WTC11 (cell line): ENCODE measurements at regions not wholly inside any gene's neighbourhood (a gene's known extent, or its start where the extent isn't known, plus 50 kb on each side); places are given as distances from the start of the nearest gene placed in this dataset.

ENCODE experiments used
- ATAC-seq: fragments of 200-7000 bp; cut with Tn5 transposase; 2 replicates; pipeline ENCODE4 v1.10.0; 2021; ENCODE audit warnings: mild to moderate bottlenecking, moderate library complexity
- CTCF ChIA-PET: fragments of 300-600 bp; sonication (Branson Sonifier 250); formaldehyde crosslinking; loops from one replicate; lab custom pipeline; 2021; ENCODE audit warnings: antibody characterized with exemption; lab: Charles Lee
- POLR2A ChIA-PET: fragments of 350-600 bp; sonication (Branson Sonifier 250); formaldehyde crosslinking; loops from one replicate; lab custom pipeline; 2021; ENCODE audit warnings: antibody characterized with exemption; lab: Charles Lee
- DNase-seq: peaks from one replicate; pipeline ENCODE4 v3.0.0; 2021; ENCODE audit warnings: low spot score
- H3K27ac Mint-ChIP-seq: 2 replicates; pipeline ENCODE4 v1.8.0; 2021; ENCODE audit warnings: mixed read lengths
- H3K27me3 Mint-ChIP-seq: 2 replicates; pipeline ENCODE4 v1.8.0; 2021; ENCODE audit warnings: low read depth, mild to moderate bottlenecking, moderate library complexity, mixed read lengths
- H3K36me3 Mint-ChIP-seq: 2 replicates; pipeline ENCODE4 v1.8.0; 2021; ENCODE audit warnings: mixed read lengths
- H3K4me1 Mint-ChIP-seq: 2 replicates; pipeline ENCODE4 v1.8.0; 2022; ENCODE audit warnings: mixed read lengths
- H3K4me3 Mint-ChIP-seq: 2 replicates; pipeline ENCODE4 v1.8.0; 2021; ENCODE audit warnings: mild to moderate bottlenecking, moderate library complexity, mixed read lengths
- H3K9me3 Mint-ChIP-seq: 2 replicates; pipeline ENCODE4 v1.8.0; 2021; ENCODE audit warnings: mixed read lengths
- CREM ChIP-seq: sonication (generic); formaldehyde crosslinking; IDR thresholded peaks from 2 replicates; pipeline ENCODE4 v1.8.1; 2022; ENCODE audit warnings: mild to moderate bottlenecking, missing genetic modification reagents, moderate library complexity
- CTCF ChIP-seq: fragments of 200-600 bp; IDR thresholded peaks from 2 replicates; pipeline ENCODE4 v1.8.0; 2022; ENCODE audit warnings: antibody characterized with exemption
- E2F1 ChIP-seq: sonication (generic); formaldehyde crosslinking; IDR thresholded peaks from 2 replicates; pipeline ENCODE4 v1.8.0; 2022; ENCODE audit warnings: mild to moderate bottlenecking, missing genetic modification reagents
- E2F4 ChIP-seq: sonication (generic); formaldehyde crosslinking; IDR thresholded peaks from 2 replicates; pipeline ENCODE4 v1.8.1; 2022; ENCODE audit warnings: low read depth, mild to moderate bottlenecking, moderate library complexity, missing genetic modification reagents, borderline replicate concordance
- GABPB1 ChIP-seq: sonication (generic); formaldehyde crosslinking; IDR thresholded peaks from 2 replicates; pipeline ENCODE4 v1.8.1; 2023; ENCODE audit warnings: mild to moderate bottlenecking, missing genetic modification reagents
- GTF2I ChIP-seq: fragments of 250-450 bp; sonication (Bioruptor Pico); conservative IDR thresholded peaks from 2 replicates; pipeline ENCODE4 v1.4.0; 2021; ENCODE audit warnings: mild to moderate bottlenecking
- IRF2 ChIP-seq: sonication (generic); formaldehyde crosslinking; IDR thresholded peaks from 2 replicates; pipeline ENCODE4 v1.8.0; 2022; ENCODE audit warnings: low read depth, missing genetic modification reagents, borderline replicate concordance
- MYBL2 ChIP-seq: sonication (generic); formaldehyde crosslinking; IDR thresholded peaks from 2 replicates; pipeline ENCODE4 v1.8.1; 2023; ENCODE audit warnings: mild to moderate bottlenecking, moderate library complexity, missing genetic modification reagents
- NR1H2 ChIP-seq: sonication (generic); formaldehyde crosslinking; IDR thresholded peaks from 2 replicates; pipeline ENCODE4 v1.9.0; 2021; ENCODE audit warnings: mild to moderate bottlenecking, moderate library complexity, missing genetic modification reagents
- RELA ChIP-seq: sonication (generic); formaldehyde crosslinking; IDR thresholded peaks from 2 replicates; pipeline ENCODE4 v1.8.1; 2022; ENCODE audit warnings: missing genetic modification reagents, mild to moderate bottlenecking, borderline replicate concordance
- RORB ChIP-seq: fragments of 250-450 bp; sonication (Bioruptor Pico); IDR thresholded peaks from 2 replicates; pipeline ENCODE4 v1.9.0; 2021; ENCODE audit warnings: mild to moderate bottlenecking
- STAT6 ChIP-seq: sonication (generic); formaldehyde crosslinking; conservative IDR thresholded peaks from 2 replicates; pipeline ENCODE4 v1.8.1; 2023; ENCODE audit warnings: mild to moderate bottlenecking, low read depth, missing genetic modification reagents, moderate library complexity
- TCF7 ChIP-seq: sonication (generic); formaldehyde crosslinking; IDR thresholded peaks from 2 replicates; pipeline ENCODE4 v1.8.0; 2022; ENCODE audit warnings: mild to moderate bottlenecking, low read depth, missing genetic modification reagents, moderate library complexity
- TEAD1 ChIP-seq: sonication (generic); formaldehyde crosslinking; IDR thresholded peaks from 2 replicates; pipeline ENCODE4 v1.8.0; 2022; ENCODE audit warnings: mild to moderate bottlenecking, missing genetic modification reagents
- TF ChIP-seq, protein P1 (sequence below): sonication (generic); formaldehyde crosslinking; IDR thresholded peaks from 2 replicates; pipeline ENCODE4 v1.8.0; 2022; ENCODE audit warnings: missing genetic modification reagents
- TF ChIP-seq, protein P2 (sequence below): sonication (generic); formaldehyde crosslinking; IDR thresholded peaks from 2 replicates; pipeline ENCODE4 v1.8.1; 2022; ENCODE audit warnings: missing genetic modification reagents, borderline replicate concordance

DNA sequence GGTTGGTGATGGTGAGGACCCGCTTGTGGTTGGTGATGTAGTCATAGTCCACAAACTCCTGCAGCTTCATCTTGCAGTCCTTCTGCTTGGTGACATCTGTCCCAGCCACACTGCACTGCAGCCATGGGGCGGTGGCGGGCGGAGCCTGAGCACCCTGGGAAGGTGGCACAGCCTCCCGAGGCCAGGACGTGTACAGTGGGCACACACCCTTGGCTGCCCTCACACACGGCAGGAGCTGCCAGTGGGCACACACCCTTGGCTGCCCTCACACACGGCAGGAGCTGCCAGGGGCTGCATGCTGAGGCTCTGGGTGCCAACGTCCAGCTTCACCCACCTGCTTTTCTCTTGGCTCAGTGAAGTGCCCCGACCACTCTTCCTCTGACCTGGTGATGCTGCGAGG is 128.7 kb downstream of the TUBA3C start:
- no peak overlapping the region for H3K27ac Mint-ChIP-seq
- H3K36me3 Mint-ChIP-seq: peaks cover 75% of the 10 kb centered on the region
- peaks cover 62% of the 10 kb centered on the region for H3K9me3 Mint-ChIP-seq
- no peak for DNase-seq
- H3K4me3 Mint-ChIP-seq: no peak overlapping the region
- H3K27me3 Mint-ChIP-seq: peaks cover 11% of the 10 kb centered on the region
- CTCF ChIA-PET: no interaction called here
- TF ChIP-seq MYBL2 (CRISPR knock-in tag) (no peak), CREM (CRISPR knock-in tag) (no peak), RORB (CRISPR knock-in tag) (no peak), GTF2I (CRISPR knock-in tag) (no peak)
- TF ChIP-seq, protein P1, sequence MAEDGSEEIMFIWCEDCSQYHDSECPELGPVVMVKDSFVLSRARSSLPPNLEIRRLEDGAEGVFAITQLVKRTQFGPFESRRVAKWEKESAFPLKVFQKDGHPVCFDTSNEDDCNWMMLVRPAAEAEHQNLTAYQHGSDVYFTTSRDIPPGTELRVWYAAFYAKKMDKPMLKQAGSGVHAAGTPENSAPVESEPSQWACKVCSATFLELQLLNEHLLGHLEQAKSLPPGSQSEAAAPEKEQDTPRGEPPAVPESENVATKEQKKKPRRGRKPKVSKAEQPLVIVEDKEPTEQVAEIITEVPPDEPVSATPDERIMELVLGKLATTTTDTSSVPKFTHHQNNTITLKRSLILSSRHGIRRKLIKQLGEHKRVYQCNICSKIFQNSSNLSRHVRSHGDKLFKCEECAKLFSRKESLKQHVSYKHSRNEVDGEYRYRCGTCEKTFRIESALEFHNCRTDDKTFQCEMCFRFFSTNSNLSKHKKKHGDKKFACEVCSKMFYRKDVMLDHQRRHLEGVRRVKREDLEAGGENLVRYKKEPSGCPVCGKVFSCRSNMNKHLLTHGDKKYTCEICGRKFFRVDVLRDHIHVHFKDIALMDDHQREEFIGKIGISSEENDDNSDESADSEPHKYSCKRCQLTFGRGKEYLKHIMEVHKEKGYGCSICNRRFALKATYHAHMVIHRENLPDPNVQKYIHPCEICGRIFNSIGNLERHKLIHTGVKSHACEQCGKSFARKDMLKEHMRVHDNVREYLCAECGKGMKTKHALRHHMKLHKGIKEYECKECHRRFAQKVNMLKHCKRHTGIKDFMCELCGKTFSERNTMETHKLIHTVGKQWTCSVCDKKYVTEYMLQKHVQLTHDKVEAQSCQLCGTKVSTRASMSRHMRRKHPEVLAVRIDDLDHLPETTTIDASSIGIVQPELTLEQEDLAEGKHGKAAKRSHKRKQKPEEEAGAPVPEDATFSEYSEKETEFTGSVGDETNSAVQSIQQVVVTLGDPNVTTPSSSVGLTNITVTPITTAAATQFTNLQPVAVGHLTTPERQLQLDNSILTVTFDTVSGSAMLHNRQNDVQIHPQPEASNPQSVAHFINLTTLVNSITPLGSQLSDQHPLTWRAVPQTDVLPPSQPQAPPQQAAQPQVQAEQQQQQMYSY (CRISPR knock-in tag): no peak
- TF ChIP-seq, all 79 proteins: peak for 0
- POLR2A ChIA-PET: no interaction called here
- no peak for ATAC-seq
- no peaks in the 10 kb centered on the region for H3K4me1 Mint-ChIP-seq

DNA sequence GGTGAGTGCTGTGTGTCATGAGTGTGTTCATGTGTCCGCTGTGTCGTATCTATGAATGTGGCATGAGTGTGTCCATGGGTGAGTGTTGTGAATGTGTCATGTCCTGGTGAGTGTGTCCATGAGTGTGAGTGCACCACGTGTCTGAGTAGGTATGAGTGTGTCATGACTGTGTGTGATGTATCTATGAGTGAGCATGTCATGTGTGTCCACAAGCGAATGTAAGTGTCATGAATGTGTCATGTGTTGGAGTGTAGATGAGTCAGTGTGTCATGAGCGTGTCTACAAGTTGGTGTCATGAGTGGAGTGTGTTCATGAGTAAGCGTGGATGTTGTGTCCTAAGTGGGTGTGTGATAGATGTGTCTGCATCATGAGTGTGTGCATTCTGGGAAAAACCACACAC is 129.4 kb downstream of the TUBA3C start:
- POLR2A ChIA-PET: no interaction called here
- peaks cover 69% of the 10 kb centered on the region for H3K36me3 Mint-ChIP-seq
- H3K4me1 Mint-ChIP-seq: no peaks in the 10 kb centered on the region
- CTCF ChIA-PET: no interaction called here
- DNase-seq (no peak), ATAC-seq (no peak)
- H3K27ac Mint-ChIP-seq: no peak overlapping the region
- TF ChIP-seq CTCF (no peak), IRF2 (CRISPR knock-in tag) (no peak), TCF7 (CRISPR knock-in tag) (no peak), TEAD1 (no peak), STAT6 (CRISPR knock-in tag) (no peak)
- H3K27me3 Mint-ChIP-seq: peaks cover 11% of the 10 kb centered on the region
- H3K4me3 Mint-ChIP-seq: no peak overlapping the region
- peaks cover 57% of the 10 kb centered on the region for H3K9me3 Mint-ChIP-seq

DNA sequence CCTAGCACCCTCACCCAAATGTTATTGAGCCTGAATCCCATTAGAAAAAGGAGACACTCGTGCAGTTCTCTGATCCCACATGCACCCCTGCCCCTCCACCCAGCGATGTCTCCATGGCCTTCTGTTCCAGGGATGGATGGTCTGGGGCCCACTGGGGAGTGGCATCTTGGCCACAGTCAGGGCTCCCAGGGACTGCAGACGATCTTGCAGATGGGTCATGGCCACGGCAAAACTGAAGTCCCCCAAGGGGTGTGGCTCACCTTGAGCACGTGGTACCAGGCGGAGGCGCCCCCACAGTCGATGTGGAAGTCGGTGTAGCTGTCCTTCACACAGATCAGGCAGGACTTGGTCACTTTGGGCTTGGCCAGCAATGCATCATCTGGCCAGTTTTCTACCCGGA is 130.7 kb downstream of the TUBA3C start:
- Mint-ChIP-seq H3K36me3 (peaks cover 68% of the 10 kb centered on the region), H3K4me1 (no peaks in the 10 kb centered on the region), H3K9me3 (peaks cover 58% of the 10 kb centered on the region), H3K4me3 (no peak overlapping the region), H3K27me3 (peaks cover 11% of the 10 kb centered on the region), H3K27ac (no peak overlapping the region)
- ChIA-PET CTCF (no interaction called here), POLR2A (no interaction called here)
- DNase-seq (no peak), ATAC-seq (no peak)
- TF ChIP-seq E2F4 (CRISPR knock-in tag) (no peak), E2F1 (CRISPR knock-in tag) (no peak), NR1H2 (no peak), RORB (CRISPR knock-in tag) (no peak), GABPB1 (no peak), RELA (no peak)
- TF ChIP-seq, protein P2, sequence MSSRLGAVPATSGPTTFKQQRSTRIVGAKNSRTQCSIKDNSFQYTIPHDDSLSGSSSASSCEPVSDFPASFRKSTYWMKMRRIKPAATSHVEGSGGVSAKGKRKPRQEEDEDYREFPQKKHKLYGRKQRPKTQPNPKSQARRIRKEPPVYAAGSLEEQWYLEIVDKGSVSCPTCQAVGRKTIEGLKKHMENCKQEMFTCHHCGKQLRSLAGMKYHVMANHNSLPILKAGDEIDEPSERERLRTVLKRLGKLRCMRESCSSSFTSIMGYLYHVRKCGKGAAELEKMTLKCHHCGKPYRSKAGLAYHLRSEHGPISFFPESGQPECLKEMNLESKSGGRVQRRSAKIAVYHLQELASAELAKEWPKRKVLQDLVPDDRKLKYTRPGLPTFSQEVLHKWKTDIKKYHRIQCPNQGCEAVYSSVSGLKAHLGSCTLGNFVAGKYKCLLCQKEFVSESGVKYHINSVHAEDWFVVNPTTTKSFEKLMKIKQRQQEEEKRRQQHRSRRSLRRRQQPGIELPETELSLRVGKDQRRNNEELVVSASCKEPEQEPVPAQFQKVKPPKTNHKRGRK (CRISPR knock-in tag): no peak
